RWPE2 (cell line): ENCODE measurements at regions not wholly inside any gene's neighbourhood (a gene's known extent, or its start where the extent isn't known, plus 50 kb on each side); places are given as distances from the start of the nearest gene placed in this dataset.

Experiments
- ATAC-seq: fragments of 200-7000 bp; cut with Tn5 transposase; 3 replicates; pipeline ENCODE4 v1.9.1; 2021; ENCODE audit warnings: low read depth
- DNase-seq: peaks from one replicate; pipeline ENCODE4 v3.0.0-alpha.2; 2020; ENCODE audit warnings: low spot score
- H3K27ac ChIP-seq: fragments of 450-650 bp; 2 replicates; pipeline ENCODE4 v1.5.1; 2017; ENCODE audit warnings: mild to moderate bottlenecking; ENCODE audit not compliant: poor library complexity, severe bottlenecking
- H3K27me3 ChIP-seq: fragments of 250-450 bp; sonication (Bioruptor Pico); 2 replicates; pipeline ENCODE4 v1.5.1; 2021; ENCODE audit warnings: mild to moderate bottlenecking, moderate library complexity; ENCODE audit not compliant: insufficient read depth, poor library complexity, severe bottlenecking
- H3K36me3 ChIP-seq: fragments of 250-450 bp; sonication (Bioruptor Pico); 2 replicates; pipeline ENCODE4 v1.5.1; 2020; ENCODE audit warnings: low read depth, mild to moderate bottlenecking, moderate library complexity
- H3K4me1 ChIP-seq: fragments of 250-450 bp; sonication (Bioruptor Pico); 2 replicates; pipeline ENCODE4 v1.5.1; 2021; ENCODE audit warnings: mild to moderate bottlenecking, moderate library complexity; ENCODE audit not compliant: insufficient read depth, poor library complexity, severe bottlenecking
- H3K4me3 ChIP-seq: fragments of 250-450 bp; sonication (Bioruptor Pico); 2 replicates; pipeline ENCODE4 v1.5.1; 2021; ENCODE audit warnings: mild to moderate bottlenecking, moderate library complexity; ENCODE audit not compliant: severe bottlenecking
- H3K9me3 ChIP-seq: fragments of 250-450 bp; sonication (Bioruptor Pico); 2 replicates; pipeline ENCODE4 v1.5.1; 2021; ENCODE audit warnings: mild to moderate bottlenecking, moderate library complexity; ENCODE audit not compliant: severe bottlenecking
- CTCF ChIP-seq: fragments of 450-650 bp; IDR thresholded peaks from one replicate; pipeline ENCODE4 v1.5.1; 2017; ENCODE audit warnings: mild to moderate bottlenecking, moderate library complexity; ENCODE audit not compliant: poor library complexity, severe bottlenecking

DNA sequence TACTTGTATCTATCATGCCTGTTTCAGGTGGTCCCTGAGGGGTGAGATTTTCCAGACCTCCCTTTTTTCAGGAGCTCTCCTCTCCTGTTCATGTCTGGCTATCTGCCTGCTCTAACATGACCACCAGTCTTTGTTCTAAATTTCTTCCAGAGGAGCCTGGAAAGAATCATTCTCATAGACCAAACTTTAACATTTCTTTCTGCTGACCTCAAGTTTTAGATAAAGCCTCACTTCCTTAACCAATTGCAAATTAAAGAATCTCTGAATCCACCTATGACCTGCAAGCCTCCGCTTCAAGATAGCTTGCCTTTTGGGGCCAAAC is 97.6 kb downstream of the TEX51 start:
- Histone ChIP-seq H3K9me3 (no peaks in the 10 kb centered on the region), H3K27me3 (no peaks in the 10 kb centered on the region), H3K4me3 (no peak overlapping the region), H3K4me1 (no peaks in the 10 kb centered on the region), H3K36me3 (no peaks in the 10 kb centered on the region), H3K27ac (no peak overlapping the region)
- TF ChIP-seq CTCF, result no peak
- DNase-seq (no peak), ATAC-seq (no peak)
